H1 (cell line): ENCODE measurements at regions not wholly inside any gene's neighbourhood (a gene's known extent, or its start where the extent isn't known, plus 50 kb on each side); places are given as distances from the start of the nearest gene placed in this dataset.

Source experiments
- BRCA1 ChIP-seq: IDR thresholded peaks from 2 replicates; pipeline ENCODE4 v1.6.1; 2012; ENCODE audit warnings: low read depth, low read length, improper control_type of control experiment
- HDAC6 ChIP-seq: IDR thresholded peaks from one replicate; pipeline ENCODE4 v1.7.1; 2012; ENCODE audit warnings: low read depth, mild to moderate bottlenecking, inconsistent platforms, low read length, moderate library complexity
- JUN ChIP-seq: IDR thresholded peaks from 2 replicates; pipeline ENCODE4 v1.6.1; 2011; ENCODE audit warnings: low read depth, mild to moderate bottlenecking, improper control_type of control experiment, low read length
- POLR2AphosphoS5 ChIP-seq: IDR thresholded peaks from 2 replicates; pipeline ENCODE4 v1.6.1; 2011; ENCODE audit warnings: low read depth, low read length
- RAD21 ChIP-seq, 2 experiments: IDR thresholded peaks in 1 of 2; conservative IDR thresholded peaks in 1 of 2; 2 replicates each; pipeline ENCODE4 v1.6.1; 2011; ENCODE audit warnings: low read depth in 2 of 2, low read length in 2 of 2, improper control_type of control experiment in 1 of 2, inconsistent platforms in 1 of 2, mild to moderate bottlenecking in 1 of 2, moderate library complexity in 1 of 2
- TF ChIP-seq, protein P1 (sequence below), 3 experiments: IDR thresholded peaks; 1 replicate in 2 of 3; 2 replicates in 1 of 3; pipeline versions ENCODE4 v1.5.1 to v1.6.1; 2011; ENCODE audit warnings: low read length in 3 of 3, mild to moderate bottlenecking in 3 of 3, inconsistent platforms in 2 of 3, low read depth in 1 of 3, moderate library complexity in 1 of 3; ENCODE audit not compliant: insufficient read depth in 1 of 3; ENCODE audit errors: control extremely low read depth in 1 of 3

DNA sequence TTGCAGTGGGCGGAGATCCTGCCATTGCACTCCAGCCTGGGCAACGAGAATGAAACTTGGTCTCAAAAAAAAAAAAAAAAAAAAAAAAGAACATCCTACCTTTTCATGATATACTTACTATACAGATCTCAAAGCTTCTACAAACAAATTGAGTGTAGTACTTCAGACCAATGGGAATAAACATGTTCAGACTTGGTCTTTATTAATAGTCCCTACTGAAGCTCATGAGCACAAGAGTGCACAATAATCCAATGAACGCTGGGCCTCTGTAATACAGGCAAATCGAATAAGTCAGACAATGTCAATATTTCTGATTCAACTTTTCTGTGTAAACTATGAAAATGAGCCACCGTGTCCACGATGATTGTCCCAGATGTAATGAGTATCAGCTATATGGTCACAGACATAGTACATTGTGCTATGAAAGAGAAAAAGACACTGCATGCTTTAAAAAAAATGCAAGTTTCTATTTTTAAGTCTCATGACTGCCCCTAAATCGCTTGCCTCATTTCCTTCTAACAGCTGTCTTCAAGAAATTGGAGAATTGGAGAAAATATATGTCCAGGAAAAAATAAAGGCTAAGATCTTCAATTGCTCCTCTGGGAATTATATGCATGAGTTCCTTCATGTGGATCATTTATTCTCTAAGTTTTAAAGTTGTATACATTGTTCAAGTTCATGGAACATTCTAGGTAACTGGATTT lies 64.0 kb upstream of the CTTNBP2 start:
- TF ChIP-seq BRCA1 (no peak), RAD21 (IDR thresholded peaks at IDR 0.05 in 1 of 2, conservative IDR thresholded peaks at IDR 0.05 in 1 of 2; ENCODE audit: low read depth in 2 of 2, low read length in 2 of 2) (no peak), POLR2AphosphoS5 (no peak), JUN (no peak), HDAC6 (no peak)
- TF ChIP-seq, protein P1, sequence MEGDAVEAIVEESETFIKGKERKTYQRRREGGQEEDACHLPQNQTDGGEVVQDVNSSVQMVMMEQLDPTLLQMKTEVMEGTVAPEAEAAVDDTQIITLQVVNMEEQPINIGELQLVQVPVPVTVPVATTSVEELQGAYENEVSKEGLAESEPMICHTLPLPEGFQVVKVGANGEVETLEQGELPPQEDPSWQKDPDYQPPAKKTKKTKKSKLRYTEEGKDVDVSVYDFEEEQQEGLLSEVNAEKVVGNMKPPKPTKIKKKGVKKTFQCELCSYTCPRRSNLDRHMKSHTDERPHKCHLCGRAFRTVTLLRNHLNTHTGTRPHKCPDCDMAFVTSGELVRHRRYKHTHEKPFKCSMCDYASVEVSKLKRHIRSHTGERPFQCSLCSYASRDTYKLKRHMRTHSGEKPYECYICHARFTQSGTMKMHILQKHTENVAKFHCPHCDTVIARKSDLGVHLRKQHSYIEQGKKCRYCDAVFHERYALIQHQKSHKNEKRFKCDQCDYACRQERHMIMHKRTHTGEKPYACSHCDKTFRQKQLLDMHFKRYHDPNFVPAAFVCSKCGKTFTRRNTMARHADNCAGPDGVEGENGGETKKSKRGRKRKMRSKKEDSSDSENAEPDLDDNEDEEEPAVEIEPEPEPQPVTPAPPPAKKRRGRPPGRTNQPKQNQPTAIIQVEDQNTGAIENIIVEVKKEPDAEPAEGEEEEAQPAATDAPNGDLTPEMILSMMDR (IDR thresholded peaks at IDR 0.05; ENCODE audit: control extremely low read depth in 1 of 3, insufficient read depth in 1 of 3, low read depth in 1 of 3, low read length in 3 of 3): no peak
